GM18502 (cell line): ENCODE measurements at regions not wholly inside any gene's neighbourhood (a gene's known extent, or its start where the extent isn't known, plus 50 kb on each side); places are given as distances from the start of the nearest gene placed in this dataset.

ENCODE experiments used
- ATAC-seq: cut with Tn5 transposase; IDR thresholded peaks from one replicate; pipeline ENCODE4 v1.9.1; 2021; ENCODE audit warnings: mild to moderate bottlenecking; ENCODE audit not compliant: unreplicated experiment, poor library complexity

GRCh38 chr5:133698259-133698554, 85.9 kb upstream of the FSTL4 start:
- no peak for ATAC-seq

DNA sequence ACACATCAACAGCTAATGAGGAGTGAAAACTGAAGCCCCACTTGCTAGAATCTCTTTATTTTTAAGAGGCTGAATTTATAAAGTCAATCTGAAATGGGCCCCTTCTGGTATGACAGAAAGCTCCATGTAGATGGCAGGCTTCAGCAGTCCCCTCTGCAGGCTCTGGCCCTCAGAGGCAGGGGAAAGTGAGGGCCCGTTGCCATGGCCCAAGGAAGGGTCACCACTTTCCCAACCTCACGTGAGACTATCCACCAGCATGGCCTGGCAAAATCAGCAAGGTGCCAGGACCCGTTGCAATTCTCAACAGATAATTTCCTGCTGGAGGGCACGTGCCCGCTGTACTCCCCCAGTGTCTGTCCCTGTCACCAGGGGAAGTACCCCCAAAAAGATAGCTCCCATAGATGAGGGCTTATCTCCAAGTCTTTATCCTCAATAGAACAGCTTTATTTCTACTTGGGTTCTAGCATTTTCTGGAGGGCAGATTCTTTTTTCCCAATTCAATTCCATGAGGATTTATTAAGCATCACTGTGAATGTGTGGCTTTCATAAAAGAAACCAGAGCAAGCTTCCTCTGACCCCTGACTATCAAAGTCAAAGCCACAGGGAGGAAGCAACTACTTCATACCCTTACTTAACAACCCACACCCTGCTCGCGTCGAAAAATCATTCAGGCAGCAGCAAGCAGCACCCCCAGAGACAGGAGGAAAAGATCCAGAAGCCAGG, 85.4 kb upstream of the FSTL4 start:
- no peak for ATAC-seq

DNA sequence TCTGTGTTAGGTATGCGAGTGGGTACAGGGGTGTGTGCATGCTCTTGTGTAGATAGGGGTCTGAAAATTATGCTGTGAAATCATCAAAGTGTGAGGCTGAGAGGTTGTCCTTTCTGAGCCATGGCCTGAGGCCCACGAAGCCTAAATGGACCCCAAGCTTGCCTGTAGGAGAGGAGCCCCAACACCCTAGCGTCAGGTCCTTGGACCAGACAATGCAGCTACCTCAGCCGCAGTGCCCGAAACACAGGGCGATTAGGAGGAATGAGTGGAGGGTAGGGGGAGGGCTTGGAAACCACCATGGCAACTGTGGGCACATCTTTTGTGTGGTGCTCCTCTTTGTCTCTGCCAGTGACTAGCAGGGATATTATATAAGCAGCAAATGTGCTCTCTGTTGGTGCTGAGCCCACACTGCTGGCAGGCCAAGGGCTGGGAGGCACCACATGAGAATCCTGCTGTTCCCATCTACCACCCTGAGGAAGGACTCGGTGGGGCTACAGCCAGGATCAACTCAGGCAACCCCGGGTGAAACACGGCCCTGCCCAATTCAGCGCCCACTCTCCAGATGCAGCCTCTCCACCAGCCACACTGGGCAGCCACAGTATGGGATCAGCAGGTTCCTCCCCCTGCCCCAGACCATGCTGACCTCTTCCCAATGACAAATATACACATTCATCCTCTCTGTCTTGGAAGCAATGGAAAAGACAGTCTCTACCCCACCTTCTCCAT, 84.6 kb upstream of the FSTL4 start:
- no peak for ATAC-seq

DNA sequence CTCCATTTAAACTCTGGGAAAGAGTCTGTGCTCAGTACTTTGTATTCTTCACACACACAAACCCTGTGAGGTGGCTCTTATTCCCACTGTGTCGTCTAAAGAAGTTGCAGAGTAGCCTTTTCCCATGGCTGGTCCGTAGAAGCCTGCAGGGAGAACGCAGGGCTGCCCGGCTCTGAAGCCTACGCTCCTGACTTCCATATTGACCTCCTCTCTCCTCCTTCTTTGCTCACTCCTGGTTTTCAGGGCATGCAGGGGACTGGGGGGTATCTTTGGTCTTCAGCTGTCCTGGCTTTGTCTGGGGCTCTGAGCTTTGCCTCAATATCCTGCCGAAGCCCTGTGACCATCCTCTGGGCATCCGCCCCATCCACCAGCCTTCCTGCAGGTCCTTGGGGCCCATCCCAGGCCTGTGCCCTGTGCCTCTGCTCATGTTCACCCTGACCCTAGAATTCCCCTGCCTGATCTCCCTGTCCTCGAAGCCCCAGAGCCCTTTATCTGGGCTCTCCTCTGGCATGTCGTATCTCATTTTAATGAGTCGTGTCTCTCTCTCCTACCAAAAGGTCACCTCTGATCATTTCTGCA, 83.8 kb upstream of the FSTL4 start:
- ATAC-seq, result no peak

DNA sequence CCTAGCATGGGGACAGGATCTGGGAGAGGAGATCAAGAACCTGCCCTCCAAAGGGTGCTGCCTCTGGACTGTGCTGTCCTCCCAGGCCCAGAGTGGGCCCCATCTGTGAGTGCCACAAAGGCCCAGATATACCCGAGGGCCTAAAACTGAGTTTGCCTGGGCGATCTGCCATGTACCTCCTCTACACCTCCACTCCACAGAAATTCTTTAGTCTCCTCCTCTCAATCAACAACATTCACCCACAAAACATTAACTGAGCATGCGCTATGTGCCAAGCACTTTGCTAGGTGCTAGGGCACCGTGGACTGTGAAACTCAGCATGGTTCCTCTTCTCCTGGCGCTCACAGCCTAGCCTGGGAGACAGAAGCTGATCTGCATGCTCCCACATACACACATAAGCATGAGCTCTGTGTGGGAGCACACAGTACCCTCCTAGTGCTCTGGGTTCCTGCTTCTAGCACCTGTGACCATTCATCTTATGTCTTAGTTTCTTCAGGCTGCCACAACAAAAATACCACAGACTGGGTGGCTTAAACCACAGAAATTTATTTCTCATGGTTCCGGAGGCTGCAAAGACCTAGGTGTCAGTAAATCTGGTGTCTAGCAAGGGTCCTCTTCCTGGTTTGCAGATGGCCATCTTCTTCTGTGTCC, 82.0 kb upstream of the FSTL4 start:
- ATAC-seq, result no peak

DNA sequence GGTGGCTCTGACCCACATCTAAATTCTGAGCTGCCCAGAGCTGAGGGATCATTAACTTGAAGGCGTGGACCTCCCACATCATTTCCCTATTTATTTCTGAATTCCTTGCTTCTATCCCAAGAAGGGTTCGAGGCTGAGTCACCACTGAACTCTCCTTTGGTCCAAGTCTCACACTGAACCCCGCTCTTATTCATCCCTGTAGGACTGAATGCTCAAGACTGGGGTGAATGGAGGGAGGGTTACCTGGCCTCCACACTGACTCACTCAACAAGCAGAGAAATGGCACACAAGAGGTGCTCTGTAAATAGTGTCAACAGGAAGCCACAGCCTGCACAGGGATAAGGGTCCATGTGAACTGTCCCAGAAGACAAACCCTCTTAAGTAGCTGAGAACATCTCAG, 79.1 kb upstream of the FSTL4 start:
- ATAC-seq, result no peak

GRCh38 chr5:133690746-133691145, 78.4 kb upstream of the FSTL4 start:
- ATAC-seq, result no peak

GRCh38 chr5:133688391-133688790, 76.0 kb upstream of the FSTL4 start:
- ATAC-seq, result no peak

DNA sequence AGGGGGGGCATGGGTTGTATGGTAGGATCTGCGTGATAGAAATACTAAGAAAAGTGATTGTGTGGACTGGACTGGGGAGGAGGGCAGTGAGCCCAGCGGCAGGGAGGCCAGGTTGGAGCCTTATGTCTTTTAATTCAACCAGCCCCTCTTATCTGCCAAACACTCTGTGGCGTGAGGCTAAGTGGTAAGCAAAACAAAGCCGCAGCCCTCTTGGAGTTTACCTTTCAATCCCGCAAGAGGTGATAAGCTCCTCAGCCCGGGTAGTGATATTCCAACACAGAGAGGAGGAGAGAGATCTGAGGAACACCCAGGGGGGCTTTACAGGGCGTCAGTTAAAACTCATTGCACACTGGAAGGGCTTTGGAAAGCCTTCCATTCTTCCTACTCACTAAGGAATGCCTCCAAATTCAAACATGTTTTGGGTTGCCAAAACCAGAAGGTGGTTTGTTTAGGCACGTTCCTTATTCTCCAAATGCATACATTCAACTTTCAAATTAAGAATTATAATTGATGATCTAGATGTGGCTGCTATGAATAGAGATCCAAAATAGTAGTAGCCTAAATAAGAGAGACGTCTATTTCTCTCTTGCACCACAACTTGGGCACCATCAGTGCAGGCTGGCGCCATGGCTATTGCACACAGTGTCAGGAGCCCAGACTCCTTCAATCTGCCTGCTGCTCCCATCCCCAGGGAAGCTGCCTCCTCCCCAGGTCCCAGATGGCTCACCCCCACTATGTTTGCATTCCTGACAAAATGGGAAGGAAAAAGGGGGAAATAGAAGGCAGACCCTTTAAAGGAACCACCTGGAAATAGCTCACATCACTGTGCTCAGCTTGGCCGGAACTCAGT, 75.1 kb upstream of the FSTL4 start:
- no peak for ATAC-seq

- ATAC-seq, result no peak
These were observed 74.2 kb upstream of the FSTL4 start for GRCh38 chr5:133686566-133686965.

- ATAC-seq, result no peak
These were observed 73.2 kb upstream of the FSTL4 start for GRCh38 chr5:133685402-133686018.

- ATAC-seq, result no peak
These were observed 71.6 kb upstream of the FSTL4 start for GRCh38 chr5:133683646-133684596.

DNA sequence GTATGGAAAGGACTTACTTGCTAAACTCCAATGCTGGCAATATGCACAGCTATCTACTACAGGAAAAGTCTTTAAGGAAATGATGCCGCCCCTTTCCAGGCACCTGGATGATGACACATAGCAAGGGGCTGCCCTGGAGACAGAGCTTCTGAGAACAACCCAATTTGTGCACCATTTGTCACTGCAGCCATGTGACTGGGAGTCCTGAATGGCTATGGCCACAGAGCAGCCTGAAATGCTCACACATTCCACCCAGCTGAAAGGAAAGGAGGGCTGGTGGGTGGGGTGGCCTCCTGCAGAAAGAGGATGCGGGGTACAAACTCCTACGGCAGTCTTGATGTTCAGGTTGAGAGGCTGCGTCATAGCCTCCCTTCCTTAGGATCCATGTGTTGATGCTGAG, 70.1 kb upstream of the FSTL4 start:
- no peak for ATAC-seq

DNA sequence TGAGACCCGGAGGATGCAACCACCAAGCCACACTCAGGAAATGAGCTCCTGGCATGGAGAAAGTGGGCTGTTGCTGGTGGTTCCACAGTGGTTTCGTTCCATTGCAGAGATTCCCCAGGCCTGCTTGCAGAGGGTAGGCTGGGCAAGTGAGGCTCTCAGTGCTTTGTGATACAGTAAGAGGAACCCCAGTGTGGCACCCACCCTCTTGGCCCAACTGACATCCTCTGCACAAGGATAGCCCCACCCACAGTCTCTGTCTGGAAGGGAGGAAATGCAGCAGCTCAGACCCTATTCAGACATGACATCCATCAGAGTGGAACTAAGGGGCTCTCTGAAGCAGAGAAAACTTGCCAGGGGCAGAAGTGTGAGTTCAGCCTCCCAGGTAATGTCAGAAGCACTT, 69.6 kb upstream of the FSTL4 start:
- no peak for ATAC-seq

- ATAC-seq, result no peak
These were observed 68.7 kb upstream of the FSTL4 start for GRCh38 chr5:133680830-133681565.

GRCh38 chr5:133679534-133679933, 67.2 kb upstream of the FSTL4 start:
- ATAC-seq, result no peak

GRCh38 chr5:133675376-133676154, 63.2 kb upstream of the FSTL4 start:
- ATAC-seq, result no peak

DNA sequence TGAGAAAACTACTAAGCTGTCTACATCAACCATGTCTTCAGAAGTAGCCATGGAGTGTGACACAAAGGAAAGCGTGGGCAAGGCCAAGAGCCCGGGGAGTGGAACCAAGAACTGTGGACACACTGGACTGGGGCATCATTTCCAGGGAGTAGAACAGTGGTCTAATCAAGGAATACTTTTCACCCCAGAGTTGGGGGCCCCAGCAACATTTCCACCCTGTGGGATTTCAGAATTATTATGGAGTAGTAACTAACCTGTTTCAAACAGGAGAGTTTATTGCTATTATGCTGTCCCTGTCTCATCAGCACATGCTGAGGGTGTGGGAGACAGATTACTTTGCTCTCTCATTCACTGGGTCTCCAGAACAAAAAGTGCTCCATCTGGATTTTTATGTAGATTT, 58.0 kb upstream of the FSTL4 start:
- ATAC-seq, result no peak
